Mesothelial cell of epicardium (in vitro differentiated cells): ENCODE measurements at regions not wholly inside any gene's neighbourhood (a gene's known extent, or its start where the extent isn't known, plus 50 kb on each side); places are given as distances from the start of the nearest gene placed in this dataset.

Experiments used
- DNase-seq, 2 experiments: peaks; one replicate each; pipeline ENCODE4 v3.0.0; 2021; ENCODE audit warnings: low spot score in 2 of 2; ENCODE audit not compliant: unreplicated experiment in 2 of 2
- H3K27ac Mint-ChIP-seq: 2 replicates; pipeline ENCODE4 v1.8.0; 2021; ENCODE audit warnings: mixed read lengths
- H3K27me3 Mint-ChIP-seq: 2 replicates; pipeline ENCODE4 v1.8.0; 2021; ENCODE audit warnings: low read depth, mixed read lengths
- H3K36me3 Mint-ChIP-seq: 2 replicates; pipeline ENCODE4 v1.8.0; 2021; ENCODE audit warnings: mixed read lengths
- H3K4me1 Mint-ChIP-seq: 2 replicates; pipeline ENCODE4 v1.8.0; 2021; ENCODE audit warnings: mixed read lengths
- H3K4me3 Mint-ChIP-seq: 2 replicates; pipeline ENCODE4 v1.8.0; 2021; ENCODE audit warnings: mild to moderate bottlenecking, moderate library complexity, mixed read lengths
- H3K9me3 Mint-ChIP-seq: 2 replicates; pipeline ENCODE4 v1.8.0; 2021; ENCODE audit warnings: mixed read lengths
- TF ChIP-seq, protein P1 (sequence below): fragments of 200-600 bp; sonication (generic); IDR thresholded peaks from one replicate; pipeline ENCODE4 v1.5.0; 2021; ENCODE audit warnings: antibody characterized with exemption; ENCODE audit not compliant: unreplicated experiment

DNA sequence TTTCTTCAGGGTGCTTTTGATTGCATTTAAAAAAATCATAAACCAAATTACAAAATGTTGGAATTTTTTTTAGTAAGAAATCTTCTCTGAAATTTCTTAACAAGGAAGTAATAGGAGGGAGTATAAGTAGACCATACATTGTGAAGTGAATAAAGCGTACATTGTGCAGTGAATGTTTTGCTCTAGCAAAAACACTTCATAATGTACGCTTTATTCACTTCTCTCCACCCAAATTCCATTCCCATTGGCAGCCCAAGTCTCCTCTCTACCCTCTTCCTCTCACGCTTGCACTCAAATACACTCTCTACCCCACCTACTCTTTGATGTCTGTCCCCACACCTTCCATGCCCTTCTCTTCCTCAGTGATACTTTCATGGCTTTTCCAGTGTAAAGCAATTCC lies 241.0 kb downstream of the PPP1R3A start:
- Mint-ChIP-seq H3K4me3 (no peak overlapping the region), H3K4me1 (no peaks in the 10 kb centered on the region), H3K9me3 (peaks cover 58% of the 10 kb centered on the region), H3K36me3 (no peaks in the 10 kb centered on the region), H3K27ac (no peak overlapping the region), H3K27me3 (no peaks in the 10 kb centered on the region)
- TF ChIP-seq, protein P1, sequence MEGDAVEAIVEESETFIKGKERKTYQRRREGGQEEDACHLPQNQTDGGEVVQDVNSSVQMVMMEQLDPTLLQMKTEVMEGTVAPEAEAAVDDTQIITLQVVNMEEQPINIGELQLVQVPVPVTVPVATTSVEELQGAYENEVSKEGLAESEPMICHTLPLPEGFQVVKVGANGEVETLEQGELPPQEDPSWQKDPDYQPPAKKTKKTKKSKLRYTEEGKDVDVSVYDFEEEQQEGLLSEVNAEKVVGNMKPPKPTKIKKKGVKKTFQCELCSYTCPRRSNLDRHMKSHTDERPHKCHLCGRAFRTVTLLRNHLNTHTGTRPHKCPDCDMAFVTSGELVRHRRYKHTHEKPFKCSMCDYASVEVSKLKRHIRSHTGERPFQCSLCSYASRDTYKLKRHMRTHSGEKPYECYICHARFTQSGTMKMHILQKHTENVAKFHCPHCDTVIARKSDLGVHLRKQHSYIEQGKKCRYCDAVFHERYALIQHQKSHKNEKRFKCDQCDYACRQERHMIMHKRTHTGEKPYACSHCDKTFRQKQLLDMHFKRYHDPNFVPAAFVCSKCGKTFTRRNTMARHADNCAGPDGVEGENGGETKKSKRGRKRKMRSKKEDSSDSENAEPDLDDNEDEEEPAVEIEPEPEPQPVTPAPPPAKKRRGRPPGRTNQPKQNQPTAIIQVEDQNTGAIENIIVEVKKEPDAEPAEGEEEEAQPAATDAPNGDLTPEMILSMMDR, result no peak
- DNase-seq, result no peak

DNA sequence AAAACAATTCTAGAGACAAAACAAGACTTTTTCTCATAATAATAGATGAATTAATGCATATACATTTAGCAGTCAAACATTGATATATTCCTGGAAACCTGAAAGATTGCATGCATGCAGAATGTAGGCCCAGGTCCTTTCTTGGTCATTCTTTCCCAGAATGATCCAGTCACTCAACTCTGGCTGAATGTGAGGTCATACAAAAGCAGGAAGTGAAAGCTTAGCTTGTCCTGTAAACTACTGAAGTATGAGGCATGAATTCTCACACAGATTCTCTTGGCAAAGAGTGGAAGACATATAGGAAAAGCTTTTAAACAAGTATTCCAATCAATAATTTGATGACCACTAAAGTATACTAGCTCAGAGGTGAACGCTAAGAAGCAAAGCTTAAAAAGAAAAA lies 253.9 kb downstream of the PPP1R3A start:
- Mint-ChIP-seq H3K27me3 (no peaks in the 10 kb centered on the region), H3K9me3 (peaks cover 57% of the 10 kb centered on the region), H3K36me3 (no peaks in the 10 kb centered on the region), H3K27ac (no peak overlapping the region), H3K4me1 (no peaks in the 10 kb centered on the region), H3K4me3 (no peak overlapping the region)
- DNase-seq, result no peak
- TF ChIP-seq, protein P1, result no peak

DNA sequence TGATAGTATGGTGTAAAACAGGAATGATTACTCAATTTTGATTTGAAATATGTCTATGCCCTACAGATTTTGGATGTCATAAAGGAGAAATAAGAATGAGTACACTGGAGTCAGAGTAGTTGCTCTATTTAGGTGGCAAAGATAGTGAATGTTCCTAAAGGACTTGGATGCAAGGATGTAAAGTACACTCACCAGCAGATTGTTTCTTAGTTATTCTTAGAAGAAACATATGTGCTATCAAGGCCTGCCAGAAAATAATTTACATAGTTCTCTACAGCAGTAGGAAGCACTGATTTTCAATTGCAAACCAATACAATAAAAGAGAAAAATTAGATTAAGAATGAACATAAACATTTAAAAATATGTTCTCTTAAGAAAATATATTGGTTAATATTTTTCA lies 259.4 kb downstream of the PPP1R3A start:
- H3K4me3 Mint-ChIP-seq, result no peak overlapping the region
- peaks cover 51% of the 10 kb centered on the region for H3K9me3 Mint-ChIP-seq
- no peaks in the 10 kb centered on the region for H3K36me3 Mint-ChIP-seq
- TF ChIP-seq, protein P1, result no peak
- no peaks in the 10 kb centered on the region for H3K27me3 Mint-ChIP-seq
- no peaks in the 10 kb centered on the region for H3K4me1 Mint-ChIP-seq
- H3K27ac Mint-ChIP-seq, result no peak overlapping the region
- DNase-seq, result no peak

DNA sequence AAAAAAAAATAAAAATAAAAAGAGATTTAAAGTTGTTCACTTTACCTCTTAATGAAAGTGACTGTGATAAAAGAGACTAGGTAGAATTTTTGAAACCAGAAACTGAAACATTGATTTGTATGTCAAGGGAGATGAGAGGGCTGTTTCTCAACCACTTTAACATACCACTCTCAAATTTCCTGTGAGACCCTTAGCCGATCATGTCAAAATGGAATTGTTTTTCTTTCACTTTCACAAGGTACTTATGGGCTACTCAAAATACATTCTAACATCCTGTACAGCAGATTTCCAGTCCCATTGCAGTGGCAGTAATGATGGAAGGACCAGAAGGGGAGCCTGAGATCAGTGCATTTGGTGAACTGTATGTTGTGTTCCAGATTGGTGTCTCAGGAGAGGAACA lies 261.2 kb downstream of the PPP1R3A start:
- H3K9me3 Mint-ChIP-seq, result peaks cover 55% of the 10 kb centered on the region
- TF ChIP-seq, protein P1, result no peak
- H3K4me3 Mint-ChIP-seq, result no peak overlapping the region
- H3K27ac Mint-ChIP-seq, result no peak overlapping the region
- H3K4me1 Mint-ChIP-seq, result no peaks in the 10 kb centered on the region
- H3K27me3 Mint-ChIP-seq, result no peaks in the 10 kb centered on the region
- no peak for DNase-seq
- H3K36me3 Mint-ChIP-seq, result no peaks in the 10 kb centered on the region

DNA sequence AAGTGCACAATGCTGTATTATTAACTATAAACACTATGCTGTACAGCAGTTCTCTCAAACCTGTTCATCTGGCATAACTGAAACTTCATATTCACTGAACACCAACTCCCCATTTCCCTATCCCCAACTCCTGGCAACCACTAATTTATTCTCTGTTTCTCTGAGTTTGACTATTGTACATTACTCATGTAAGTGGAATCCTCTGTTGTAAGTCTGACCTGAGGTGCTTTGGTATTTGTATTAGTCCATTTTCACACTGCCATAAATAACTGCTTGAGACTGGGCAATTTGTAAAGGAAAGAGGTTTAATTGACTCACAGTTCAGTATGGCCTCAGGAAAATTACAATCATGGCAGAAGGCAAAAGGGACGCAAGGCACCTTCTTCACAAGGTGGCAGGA lies 266.3 kb downstream of the PPP1R3A start:
- H3K9me3 Mint-ChIP-seq, result peaks cover 63% of the 10 kb centered on the region
- DNase-seq, result no peak
- H3K4me3 Mint-ChIP-seq, result no peak overlapping the region
- H3K36me3 Mint-ChIP-seq, result no peaks in the 10 kb centered on the region
- no peaks in the 10 kb centered on the region for H3K27me3 Mint-ChIP-seq
- TF ChIP-seq, protein P1, result no peak
- no peaks in the 10 kb centered on the region for H3K4me1 Mint-ChIP-seq
- no peak overlapping the region for H3K27ac Mint-ChIP-seq

DNA sequence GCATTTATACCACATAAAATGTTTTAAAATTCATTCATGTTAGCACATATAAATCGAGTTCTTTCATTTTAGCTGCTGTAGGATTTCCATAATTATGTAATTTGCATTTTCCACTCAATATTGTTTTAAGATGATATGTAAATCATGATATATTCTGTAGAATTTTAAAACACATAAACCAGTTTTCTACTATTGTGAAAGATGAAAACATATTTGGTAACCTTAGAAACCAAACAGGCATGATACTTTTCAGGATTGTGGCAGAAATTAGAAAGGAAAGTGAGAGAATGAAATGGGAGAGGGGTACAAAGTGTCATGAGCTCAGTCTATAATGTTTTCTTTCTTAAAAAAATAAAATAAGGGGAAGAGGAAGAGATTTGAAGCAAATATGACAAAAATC lies 269.3 kb downstream of the PPP1R3A start:
- TF ChIP-seq, protein P1, result no peak
- Mint-ChIP-seq H3K36me3 (peaks cover 2% of the 10 kb centered on the region), H3K27ac (no peak overlapping the region), H3K4me1 (no peaks in the 10 kb centered on the region), H3K9me3 (peaks cover 69% of the 10 kb centered on the region), H3K4me3 (no peak overlapping the region), H3K27me3 (no peaks in the 10 kb centered on the region)
- no peak for DNase-seq
